NCI-H1930 (cell line): ENCODE measurements at regions not wholly inside any gene's neighbourhood (a gene's known extent, or its start where the extent isn't known, plus 50 kb on each side); places are given as distances from the start of the nearest gene placed in this dataset.

Experiments
- DNase-seq, 2 experiments: peaks; one replicate each; lab custom pipeline; 2025; lab: John Stamatoyannopoulos, UW

DNA sequence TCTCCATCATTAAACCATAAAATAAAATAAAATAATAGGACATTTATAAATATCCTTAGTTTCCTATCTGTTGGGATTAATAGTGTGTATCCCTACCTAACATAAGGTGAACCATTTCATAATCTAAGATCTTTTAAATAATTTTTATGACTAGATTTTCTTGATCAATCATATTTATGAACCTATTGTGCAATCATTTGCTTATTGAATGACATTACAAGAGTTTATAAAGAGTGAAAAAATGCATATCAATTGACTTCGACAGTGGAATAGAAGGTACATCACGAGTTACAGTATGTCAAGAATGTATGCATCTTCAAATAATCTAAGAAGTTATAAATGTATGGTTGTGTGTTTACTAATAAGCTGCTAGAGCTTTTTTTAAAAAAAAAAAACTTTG lies 1554.8 kb upstream of the TMEFF2 start:
- no peak for DNase-seq

DNA sequence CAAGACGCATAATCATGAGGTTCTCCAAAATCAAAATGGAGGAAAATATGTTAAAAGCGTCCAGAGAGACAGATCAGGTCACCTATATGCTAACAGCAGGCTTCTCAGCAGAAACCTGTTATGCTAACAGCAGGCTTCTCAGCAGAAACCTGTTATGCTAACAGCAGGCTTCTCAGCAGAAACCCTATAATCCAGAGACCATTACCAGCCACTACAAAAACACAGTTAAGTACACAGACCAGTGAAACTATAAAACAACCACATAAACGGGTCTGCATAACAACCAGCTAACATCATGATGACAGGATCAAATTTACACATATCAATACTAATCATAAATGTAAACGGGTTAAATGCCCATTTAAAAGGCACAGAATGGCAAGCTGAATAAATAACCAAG lies 1548.4 kb upstream of the TMEFF2 start:
- peak; percentile 6 to 27 for DNase-seq

GRCh38 chr2:193738892-193739291 lies 1544.2 kb upstream of the TMEFF2 start:
- DNase-seq, result no peak

DNA sequence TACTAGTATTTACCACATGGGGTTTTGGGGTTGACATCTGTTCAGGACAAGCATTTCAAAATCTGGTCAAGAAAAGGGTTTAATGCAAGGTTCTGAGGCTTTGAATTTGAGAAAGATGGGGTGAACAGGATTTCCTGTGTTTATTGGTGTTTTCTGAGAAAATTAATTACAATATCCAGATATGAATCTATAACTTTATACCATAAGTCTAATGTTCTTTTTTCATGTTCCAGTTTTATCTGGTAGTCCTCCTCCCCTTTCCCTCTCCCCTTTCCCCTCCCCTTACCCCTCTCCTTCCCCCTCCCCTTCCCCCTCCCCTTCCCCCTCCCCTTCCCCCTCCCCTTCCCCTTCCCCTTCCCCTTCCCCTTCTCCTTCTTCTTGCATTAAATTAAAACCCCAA lies 1518.2 kb upstream of the TMEFF2 start:
- no peak for DNase-seq

DNA sequence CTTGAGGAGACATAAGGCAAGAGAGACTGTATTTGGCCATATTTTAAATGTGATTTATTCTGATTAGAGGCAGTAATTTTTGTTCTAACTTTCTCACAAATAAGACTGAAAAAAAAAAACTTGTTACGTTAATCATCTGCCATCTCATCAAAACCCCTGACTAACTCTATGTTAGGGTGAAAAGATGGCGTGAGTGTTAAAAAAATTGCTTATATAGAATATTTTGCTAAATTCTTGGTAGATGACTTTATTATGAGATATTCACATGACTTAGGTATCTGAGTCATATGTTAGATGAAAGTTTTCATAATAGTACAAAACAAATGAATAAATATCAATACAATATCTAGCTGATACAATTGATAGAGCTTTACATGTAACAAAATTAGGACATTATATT lies 1508.7 kb upstream of the TMEFF2 start:
- no peak for DNase-seq

GRCh38 chr2:193701484-193701883 lies 1506.8 kb upstream of the TMEFF2 start:
- no peak for DNase-seq

- DNase-seq, result no peak
These were observed 1500.6 kb upstream of the TMEFF2 start for GRCh38 chr2:193695367-193695766.

DNA sequence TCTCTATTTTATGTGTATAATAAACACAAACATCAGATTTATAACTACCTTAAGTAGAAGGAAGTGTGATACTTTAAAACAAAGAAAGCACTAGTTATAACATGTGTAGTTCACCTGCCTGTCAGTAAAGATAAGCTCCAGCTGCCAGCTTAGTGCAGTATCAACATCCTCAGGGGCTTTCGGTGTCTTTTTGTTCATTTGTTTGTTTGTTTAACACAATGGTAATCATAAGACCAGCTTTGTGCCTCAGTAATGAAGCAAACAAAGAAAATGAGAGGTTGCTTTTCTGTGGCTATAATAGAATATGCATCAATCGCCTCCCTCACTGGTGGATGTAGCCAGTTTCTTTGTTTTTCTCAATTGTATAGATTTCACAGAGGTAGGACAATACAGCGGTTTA lies 1499.0 kb upstream of the TMEFF2 start:
- DNase-seq, result peak; percentile 84 to 85

GRCh38 chr2:193690572-193690971 lies 1495.8 kb upstream of the TMEFF2 start:
- no peak for DNase-seq

DNA sequence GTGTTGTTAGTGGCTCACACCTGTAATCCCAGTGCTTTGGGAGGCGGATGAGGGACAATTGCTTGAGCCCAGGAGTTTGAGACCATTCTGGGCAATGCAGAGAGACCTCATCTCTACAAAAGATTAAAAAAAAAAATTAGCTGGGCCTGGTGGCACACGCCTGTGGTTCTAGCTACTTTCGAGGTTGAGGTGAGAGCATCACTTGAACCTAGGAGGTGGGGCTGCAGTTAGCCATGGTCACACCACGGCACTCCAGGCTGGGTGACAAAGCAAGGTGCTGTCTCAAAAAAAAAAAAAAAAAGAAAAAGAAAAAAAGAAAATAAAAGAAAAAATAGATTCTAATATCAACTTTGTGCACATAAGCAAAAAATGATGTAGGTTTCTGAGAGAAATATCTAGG lies 1492.5 kb upstream of the TMEFF2 start:
- DNase-seq, result no peak

DNA sequence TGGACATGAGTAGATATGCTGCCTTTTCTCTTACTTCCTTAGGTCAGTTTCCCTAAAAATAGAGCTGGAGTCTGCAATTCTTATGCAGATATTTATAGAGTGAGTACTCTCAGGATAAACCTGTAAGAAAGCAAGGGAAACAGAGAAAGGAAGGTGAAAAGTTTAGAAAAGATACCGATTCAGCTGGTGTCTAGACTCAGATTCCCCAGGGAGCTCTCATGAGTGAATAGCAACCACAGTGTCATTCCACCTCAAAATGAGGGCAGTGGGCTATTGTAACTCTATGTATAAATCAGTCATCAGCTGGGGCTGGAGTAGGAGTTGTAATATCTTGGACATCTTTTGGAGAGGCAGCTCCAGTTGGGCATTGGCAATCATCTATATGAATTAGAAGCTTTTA lies 1485.1 kb upstream of the TMEFF2 start:
- no peak for DNase-seq

- no peak for DNase-seq
These were observed 1475.7 kb upstream of the TMEFF2 start for GRCh38 chr2:193670478-193670877.

DNA sequence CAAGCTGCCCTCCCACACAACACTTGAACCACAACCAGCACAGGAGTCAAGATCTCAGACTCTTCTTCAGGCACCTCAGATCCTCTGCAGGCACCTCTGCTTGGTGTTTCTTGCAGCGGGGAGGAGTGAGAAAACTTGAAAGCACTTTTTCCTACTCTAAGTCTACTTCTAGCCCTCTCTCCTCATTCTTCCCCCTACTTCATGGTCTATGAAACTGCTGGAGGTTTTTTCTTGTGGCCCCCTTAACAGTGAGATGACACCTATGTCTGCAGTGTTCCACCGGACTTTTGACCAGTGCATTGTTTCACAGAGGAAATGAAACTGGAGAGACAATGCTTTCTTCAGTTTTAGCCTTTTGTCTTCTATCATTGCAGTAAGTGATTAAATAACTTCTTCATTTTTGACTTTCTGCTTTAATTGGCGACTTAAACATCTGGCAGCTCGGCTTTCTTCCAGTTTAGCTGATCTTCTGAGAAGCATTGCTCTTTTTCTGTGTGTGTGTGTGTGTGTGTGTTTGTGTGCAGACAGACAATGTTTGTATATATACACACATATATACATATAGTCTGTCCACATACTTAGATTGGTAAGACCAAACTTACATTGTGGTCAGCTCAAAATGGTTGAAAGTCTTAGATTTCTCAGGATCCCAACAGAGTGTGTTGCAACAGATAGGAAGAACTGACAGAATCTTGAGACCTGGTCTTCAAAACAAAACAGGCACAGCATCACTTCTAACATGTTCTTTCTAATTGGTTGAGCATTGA lies 1474.0 kb upstream of the TMEFF2 start:
- no peak for DNase-seq

- DNase-seq, result no peak
These were observed 1433.2 kb upstream of the TMEFF2 start for GRCh38 chr2:193627927-193628272.

GRCh38 chr2:193627187-193627926 lies 1432.6 kb upstream of the TMEFF2 start:
- no peak for DNase-seq

DNA sequence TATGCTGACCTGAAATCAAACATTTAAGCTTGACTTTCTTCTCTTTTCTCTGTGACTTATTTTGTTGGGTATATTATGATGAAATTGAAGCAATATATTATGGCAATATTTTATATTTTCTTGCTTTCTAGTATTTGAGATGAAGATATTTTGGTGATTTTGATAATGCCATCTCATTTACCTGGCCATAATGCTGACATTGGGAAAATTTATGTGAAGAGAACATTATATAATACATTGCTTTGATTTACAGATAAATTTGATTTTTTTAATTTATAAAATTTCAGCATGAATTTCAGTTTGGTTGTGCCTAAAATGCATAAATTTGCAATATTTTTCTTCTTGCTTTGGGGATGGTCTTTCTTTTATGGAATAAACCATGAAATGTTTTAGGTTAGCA lies 1413.7 kb upstream of the TMEFF2 start:
- DNase-seq, result no peak

GRCh38 chr2:193590831-193591230 lies 1396.1 kb upstream of the TMEFF2 start:
- no peak for DNase-seq

DNA sequence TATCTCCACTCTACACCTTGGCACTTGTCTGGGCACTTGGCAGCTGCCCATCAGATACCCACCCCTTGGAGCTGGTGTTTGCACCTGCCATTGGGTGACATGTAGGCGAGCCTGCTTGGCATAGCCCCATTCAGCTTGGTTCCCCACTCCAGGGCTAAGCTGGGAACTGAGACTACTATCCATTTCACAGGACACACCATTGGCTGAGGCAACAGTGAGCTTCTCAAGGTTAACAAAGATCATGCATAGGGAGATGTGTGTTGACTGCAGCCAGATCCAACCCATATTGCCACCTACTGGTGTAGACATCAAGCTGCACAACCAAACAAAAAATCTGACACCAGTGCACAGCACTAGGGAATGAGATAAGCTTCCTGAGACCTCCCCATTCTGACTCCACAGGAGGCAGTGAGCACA lies 1389.8 kb upstream of the TMEFF2 start:
- no peak for DNase-seq

DNA sequence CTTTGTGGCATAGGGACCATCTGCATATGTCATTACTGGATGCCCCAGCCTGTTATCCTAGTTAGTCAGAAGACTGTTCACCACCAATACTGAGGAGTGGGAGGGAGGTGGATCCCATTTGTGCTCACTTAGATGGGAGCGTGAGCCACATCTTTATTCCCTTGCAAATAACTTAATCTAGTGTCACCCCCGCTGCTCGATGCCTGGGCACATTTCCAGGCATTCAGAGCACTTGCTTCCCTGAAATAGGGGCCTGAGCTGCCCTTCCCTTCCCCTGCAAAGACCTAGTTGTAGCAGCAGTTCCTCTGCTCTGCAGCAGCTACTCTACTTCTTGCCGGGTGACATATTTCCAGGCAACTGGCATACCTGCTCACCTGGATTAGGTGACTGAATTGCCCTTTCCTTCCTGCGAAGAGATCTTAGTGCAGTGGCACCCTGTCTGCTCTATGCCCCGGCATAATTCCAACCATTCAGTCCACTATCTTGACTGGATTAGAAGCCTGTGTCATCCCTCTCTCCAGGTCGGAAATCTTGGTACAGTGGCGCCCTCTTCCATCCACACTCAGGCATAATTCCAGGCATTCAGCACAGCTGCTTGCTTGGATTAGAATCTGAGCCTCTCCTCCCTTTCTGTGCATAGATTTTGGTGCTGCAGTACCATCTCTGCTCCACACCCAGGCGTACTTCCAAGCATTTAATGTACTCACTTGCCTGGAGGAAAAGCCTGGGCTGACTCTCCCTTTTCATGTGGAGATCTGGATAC lies 1389.1 kb upstream of the TMEFF2 start:
- no peak for DNase-seq

DNA sequence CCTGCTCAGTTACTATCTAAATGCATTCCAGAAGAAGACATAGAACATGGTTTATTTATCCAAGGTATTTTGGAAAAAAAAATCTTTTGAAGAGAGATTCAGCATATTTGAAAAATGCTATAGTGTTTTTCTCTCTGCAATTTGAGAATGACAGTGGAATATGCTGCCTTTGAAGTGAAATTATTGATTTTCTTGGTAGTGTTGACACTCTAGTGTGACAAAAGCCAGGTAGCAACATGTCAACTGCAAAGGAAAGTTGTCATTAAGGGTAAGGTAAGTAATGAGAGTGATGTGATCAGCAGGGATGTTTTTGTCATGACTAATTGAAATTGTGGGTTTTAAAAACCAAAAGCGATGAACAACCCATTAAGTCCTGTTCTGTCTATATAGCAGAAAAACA lies 1387.1 kb upstream of the TMEFF2 start:
- no peak for DNase-seq

DNA sequence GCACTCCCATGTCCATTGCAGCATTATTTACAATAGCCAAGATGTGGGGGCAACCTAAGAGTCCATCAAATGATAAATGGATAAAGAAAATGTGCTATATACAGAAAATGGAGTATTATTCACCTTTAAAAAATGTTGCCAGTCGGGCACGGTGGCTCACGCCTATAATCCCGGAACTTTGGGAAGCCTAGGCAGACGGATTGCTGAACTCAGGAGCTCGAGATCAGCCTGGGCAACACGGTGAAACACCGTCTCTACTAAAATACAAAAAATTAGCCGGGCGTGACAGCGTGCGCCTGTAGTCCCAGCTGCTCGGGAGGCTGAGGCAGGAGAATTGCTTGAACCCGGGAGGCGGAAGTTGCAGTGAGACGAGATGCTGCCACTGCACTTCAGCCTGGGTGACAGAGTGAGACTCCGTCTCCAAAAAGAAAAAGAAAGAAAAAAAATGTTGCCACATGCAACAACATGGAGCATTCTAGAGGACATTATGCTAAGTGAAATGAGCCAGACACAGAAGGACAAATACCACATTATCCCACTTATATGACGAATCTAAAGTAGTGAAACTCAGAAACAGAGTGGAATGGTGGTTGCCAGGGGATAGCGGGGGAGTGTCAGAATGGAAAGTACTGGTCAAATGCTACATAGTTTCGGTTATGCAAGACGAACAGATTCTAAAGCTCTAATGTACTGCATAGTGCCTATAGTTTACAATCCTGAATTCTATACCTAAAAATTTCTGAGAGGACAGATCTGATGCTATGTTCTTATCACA lies 1385.6 kb upstream of the TMEFF2 start:
- DNase-seq, result no peak

DNA sequence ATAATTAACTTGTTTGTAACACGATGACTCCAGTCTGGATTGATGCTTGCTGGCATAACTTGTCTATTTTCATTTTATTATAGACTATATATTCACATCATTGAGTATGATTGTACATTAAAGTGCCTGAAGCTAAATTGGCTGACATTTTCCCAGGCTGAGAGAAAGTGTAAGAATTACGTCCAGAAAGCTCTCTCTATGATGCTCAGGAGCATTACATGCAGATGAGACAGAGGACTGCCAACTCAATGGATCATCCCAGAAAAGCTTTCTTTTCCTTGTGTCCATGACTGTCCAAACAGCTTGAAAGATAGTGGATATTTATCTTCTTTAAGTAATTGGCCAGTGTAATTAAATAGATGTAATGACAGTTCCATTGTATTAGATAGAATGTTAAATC lies 1372.2 kb upstream of the TMEFF2 start:
- no peak for DNase-seq
